ENCODE measurements at regions not wholly inside any gene's neighbourhood (a gene's known extent, or its start where the extent isn't known, plus 50 kb on each side); places are given as distances from the start of the nearest gene placed in this dataset.
"Not testable (repeated sequence)": the region's sequence is repeated elsewhere in the genome, so short reads cannot be mapped to it uniquely, and the experiment has no call there.

GRCh38 chr6:80903711-80904110 lies 797.2 kb downstream of the BCKDHB start:
- TF ChIP-seq CTCF (IDR thresholded peaks at IDR 0.05; ENCODE audit: borderline replicate concordance, control extremely low read depth, extremely low read depth, insufficient read depth, missing control alignments), result no peak
- in situ Hi-C loops (cut with MboI; ENCODE audit: low sequenced_read_pairs, unreplicated experiment), result no loop called here
- no peak for DNase-seq (ENCODE audit: low spot score)

- TF ChIP-seq CTCF (IDR thresholded peaks at IDR 0.05; ENCODE audit: borderline replicate concordance, control extremely low read depth, extremely low read depth, insufficient read depth, missing control alignments), result no peak
- in situ Hi-C loops (cut with MboI; ENCODE audit: low sequenced_read_pairs, unreplicated experiment), result no loop called here
- DNase-seq (ENCODE audit: low spot score), result no peak
Measured at GRCh38 chr6:80886475-80886874, 780.0 kb downstream of the BCKDHB start.

- in situ Hi-C loops (cut with MboI; ENCODE audit: low sequenced_read_pairs, unreplicated experiment), result no loop called here
- no peak for TF ChIP-seq CTCF (IDR thresholded peaks at IDR 0.05; ENCODE audit: borderline replicate concordance, control extremely low read depth, extremely low read depth, insufficient read depth, missing control alignments)
- no peak for DNase-seq (ENCODE audit: low spot score)
Measured at GRCh38 chr6:80872951-80873308, 766.5 kb downstream of the BCKDHB start.

- no peak for DNase-seq (ENCODE audit: low spot score)
- no peak for TF ChIP-seq CTCF (IDR thresholded peaks at IDR 0.05; ENCODE audit: borderline replicate concordance, control extremely low read depth, extremely low read depth, insufficient read depth, missing control alignments)
- in situ Hi-C loops (cut with MboI; ENCODE audit: low sequenced_read_pairs, unreplicated experiment), result no loop called here
Measured at GRCh38 chr6:80872199-80872950, 765.9 kb downstream of the BCKDHB start.

- no peak for DNase-seq (ENCODE audit: low spot score)
- no peak for TF ChIP-seq CTCF (IDR thresholded peaks at IDR 0.05; ENCODE audit: borderline replicate concordance, control extremely low read depth, extremely low read depth, insufficient read depth, missing control alignments)
- in situ Hi-C loops (cut with MboI; ENCODE audit: low sequenced_read_pairs, unreplicated experiment), result no loop called here
Measured at GRCh38 chr6:80862756-80863155, 756.3 kb downstream of the BCKDHB start.

- no peak for TF ChIP-seq CTCF (IDR thresholded peaks at IDR 0.05; ENCODE audit: borderline replicate concordance, control extremely low read depth, extremely low read depth, insufficient read depth, missing control alignments)
- in situ Hi-C loops (cut with MboI; ENCODE audit: low sequenced_read_pairs, unreplicated experiment), result no loop called here
Measured at GRCh38 chr6:80860107-80860506, 753.6 kb downstream of the BCKDHB start.

GRCh38 chr6:80847973-80848372 lies 741.5 kb downstream of the BCKDHB start:
- in situ Hi-C loops (cut with MboI; ENCODE audit: low sequenced_read_pairs, unreplicated experiment); DNase-seq (ENCODE audit: low spot score): not testable (repeated sequence)

More at GRCh38 chr6:80860107-80860506, 753.6 kb downstream of the BCKDHB start:
- no peak for DNase-seq (ENCODE audit: low spot score)

All from GM13976 (cell line).